ENCODE measurements at regions not wholly inside any gene's neighbourhood (a gene's known extent, or its start where the extent isn't known, plus 50 kb on each side); places are given as distances from the start of the nearest gene placed in this dataset.

DNA sequence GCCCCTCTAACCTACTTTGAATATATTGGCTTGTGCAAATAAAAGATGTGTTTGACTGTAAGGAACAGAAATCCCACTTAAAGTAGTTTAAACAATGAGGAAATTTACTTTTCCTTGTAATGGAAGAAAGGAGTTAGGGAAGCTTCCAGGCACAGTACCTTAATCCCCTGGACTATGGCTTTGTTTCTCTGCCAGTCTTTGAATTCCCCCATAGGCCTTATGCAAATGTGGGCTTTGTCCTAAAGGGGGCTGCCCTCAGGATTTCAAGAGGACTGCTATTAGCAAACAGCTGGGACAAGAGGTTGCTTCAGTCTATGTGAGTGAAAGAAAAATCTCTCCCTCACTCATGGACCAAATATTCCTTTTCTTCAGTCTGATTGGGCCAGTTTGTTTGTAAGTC lies 255.1 kb upstream of the THSD7B start:
- ChIA-PET POLR2A (no interaction called here), CTCF (no interaction called here)
- Histone ChIP-seq H3K9me3 (ENCODE audit: control insufficient read depth, insufficient read depth, low read depth, low read length) (no peaks in the 10 kb centered on the region), H3K4me1 (ENCODE audit: control insufficient read depth, insufficient read depth, low read length) (no peaks in the 10 kb centered on the region), H3K27ac (ENCODE audit: extremely low read depth, low read depth, low read length) (no peak overlapping the region), H3K36me3 (ENCODE audit: control insufficient read depth in 2 of 2, insufficient read depth in 1 of 2, low read length in 2 of 2) (no peaks in the 10 kb centered on the region), H3K4me3 (ENCODE audit: low read depth, low read length) (no peak overlapping the region)
- TF ChIP-seq ZFP69B (tag by site-specific recombination; IDR thresholded peaks at IDR 0.05) = no peak
- TF ChIP-seq ZNF473 (tag by site-specific recombination; IDR thresholded peaks at IDR 0.05) = no peak
- TF ChIP-seq ZNF280D (tag by site-specific recombination; IDR thresholded peaks at IDR 0.05) = no peak
- no peak for TF ChIP-seq IKZF3 (tag by site-specific recombination; IDR thresholded peaks at IDR 0.05)
- no peak for TF ChIP-seq MYNN (tag by site-specific recombination; IDR thresholded peaks at IDR 0.05; ENCODE audit: borderline replicate concordance)
- no peak for TF ChIP-seq ZNF629 (tag by site-specific recombination; IDR thresholded peaks at IDR 0.05)
- no peak for TF ChIP-seq ZNF266 (tag by site-specific recombination; IDR thresholded peaks at IDR 0.05; ENCODE audit: low read depth)
- no peak for TF ChIP-seq ZNF394 (tag by site-specific recombination; IDR thresholded peaks at IDR 0.05; ENCODE audit: borderline replicate concordance)
- no peak for TF ChIP-seq ZIC2 (tag by site-specific recombination; IDR thresholded peaks at IDR 0.05)
- no peak for TF ChIP-seq ZNF391 (tag by site-specific recombination; IDR thresholded peaks at IDR 0.05; ENCODE audit: borderline replicate concordance, low read depth)
- TF ChIP-seq ZBTB20 (tag by site-specific recombination; IDR thresholded peaks at IDR 0.05) = no peak
- TF ChIP-seq ZNF704 (tag by site-specific recombination; IDR thresholded peaks at IDR 0.05) = no peak
- no peak for TF ChIP-seq ZNF157 (tag by site-specific recombination; IDR thresholded peaks at IDR 0.05)
- no peak for TF ChIP-seq ZNF571 (tag by site-specific recombination; IDR thresholded peaks at IDR 0.05)
- TF ChIP-seq, protein P1, sequence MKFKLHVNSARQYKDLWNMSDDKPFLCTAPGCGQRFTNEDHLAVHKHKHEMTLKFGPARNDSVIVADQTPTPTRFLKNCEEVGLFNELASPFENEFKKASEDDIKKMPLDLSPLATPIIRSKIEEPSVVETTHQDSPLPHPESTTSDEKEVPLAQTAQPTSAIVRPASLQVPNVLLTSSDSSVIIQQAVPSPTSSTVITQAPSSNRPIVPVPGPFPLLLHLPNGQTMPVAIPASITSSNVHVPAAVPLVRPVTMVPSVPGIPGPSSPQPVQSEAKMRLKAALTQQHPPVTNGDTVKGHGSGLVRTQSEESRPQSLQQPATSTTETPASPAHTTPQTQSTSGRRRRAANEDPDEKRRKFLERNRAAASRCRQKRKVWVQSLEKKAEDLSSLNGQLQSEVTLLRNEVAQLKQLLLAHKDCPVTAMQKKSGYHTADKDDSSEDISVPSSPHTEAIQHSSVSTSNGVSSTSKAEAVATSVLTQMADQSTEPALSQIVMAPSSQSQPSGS (tag by site-specific recombination; IDR thresholded peaks at IDR 0.05; ENCODE audit: low read depth) = no peak
- no peak for TF ChIP-seq ZNF112 (tag by site-specific recombination; IDR thresholded peaks at IDR 0.05)
- TF ChIP-seq ZNF362 (tag by site-specific recombination; IDR thresholded peaks at IDR 0.05) = no peak
- no peak for TF ChIP-seq SP7 (tag by site-specific recombination; IDR thresholded peaks at IDR 0.05)
- TF ChIP-seq ZNF513 (tag by site-specific recombination; IDR thresholded peaks at IDR 0.05) = no peak
